HG03135 (cell line): ENCODE measurements at regions not wholly inside any gene's neighbourhood (a gene's known extent, or its start where the extent isn't known, plus 50 kb on each side); places are given as distances from the start of the nearest gene placed in this dataset.

Experiments used
- ATAC-seq: cut with Tn5 transposase; IDR thresholded peaks from one replicate; pipeline ENCODE4 v1.9.1; 2021; ENCODE audit warnings: mild to moderate bottlenecking, moderate library complexity; ENCODE audit not compliant: unreplicated experiment

DNA sequence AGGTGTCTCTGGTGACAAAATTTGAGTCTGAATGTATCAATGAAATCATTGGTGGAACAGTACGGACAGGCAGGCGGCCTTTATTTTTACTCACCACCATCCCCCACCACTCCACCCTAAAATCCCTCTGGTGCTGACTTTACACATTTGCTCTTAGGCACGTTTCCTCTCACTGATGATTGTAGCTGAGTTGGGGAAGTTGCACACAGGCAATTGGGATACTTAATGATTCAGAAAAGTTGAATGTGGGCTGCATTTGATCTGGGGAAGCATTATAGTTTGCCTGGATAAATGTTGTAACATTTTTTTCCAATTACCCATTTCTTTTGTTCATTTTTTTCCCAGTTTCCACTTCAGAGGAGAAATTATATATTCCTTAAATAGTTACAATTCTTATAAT is 658.4 kb downstream of the TLR4 start:
- no peak for ATAC-seq

DNA sequence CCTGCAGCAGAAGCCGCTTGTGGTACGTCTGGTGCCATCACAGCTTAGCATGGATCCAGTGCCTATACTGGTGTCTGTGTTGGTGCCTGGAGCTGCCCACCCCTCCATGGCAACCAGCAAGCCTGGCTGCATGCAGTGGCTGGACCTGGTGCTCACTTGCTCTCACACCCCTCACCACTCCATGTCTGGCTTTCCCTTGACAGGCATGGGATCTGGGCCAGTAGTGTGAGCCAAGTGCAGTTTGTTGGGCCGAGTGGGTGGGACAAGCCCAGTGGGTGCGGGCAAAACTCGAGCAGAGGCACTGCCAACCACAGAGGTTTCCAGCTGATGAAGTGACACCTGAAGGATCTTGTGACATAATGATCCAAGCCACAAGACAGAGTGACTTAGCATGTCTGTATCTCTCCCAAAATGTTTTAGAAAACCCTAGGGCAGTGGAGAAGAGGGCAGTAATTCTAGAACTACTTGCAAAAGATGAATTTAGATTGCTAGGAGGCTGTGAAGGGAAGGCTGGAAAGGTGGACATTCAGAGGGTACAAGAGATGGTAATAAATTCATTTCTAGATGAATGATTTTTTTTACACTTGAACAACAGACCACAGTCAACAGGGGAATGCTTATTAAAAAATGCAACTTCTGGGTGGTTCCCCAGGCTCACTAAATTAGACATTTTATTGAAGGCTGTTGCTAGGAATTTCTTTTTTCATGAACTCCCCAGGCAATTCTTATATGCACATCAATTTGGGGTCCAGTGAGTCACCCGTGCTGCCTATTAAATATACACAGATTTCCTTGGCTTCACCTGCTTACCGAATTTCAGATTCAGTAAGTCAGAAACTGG is 660.3 kb downstream of the TLR4 start:
- ATAC-seq, result no peak

DNA sequence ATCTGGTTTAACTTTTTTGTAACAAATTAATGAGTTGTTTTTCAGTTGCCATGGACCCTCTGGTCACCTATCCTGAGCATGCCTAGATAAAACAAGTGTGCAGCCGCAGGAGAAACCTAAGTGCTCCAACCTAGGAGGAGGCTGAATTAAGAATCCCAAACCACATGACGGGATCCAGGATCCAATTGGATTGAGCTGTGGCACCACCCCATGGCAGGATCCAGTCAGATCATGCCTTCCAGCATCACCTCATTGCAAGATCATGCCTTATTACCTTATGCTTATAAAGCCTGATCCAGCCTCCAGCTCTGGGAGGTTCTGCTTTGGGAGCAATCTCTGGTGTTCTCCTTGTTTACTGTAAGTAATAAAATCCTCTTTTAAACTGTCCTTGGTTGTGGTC is 662.0 kb downstream of the TLR4 start:
- ATAC-seq, result no peak

DNA sequence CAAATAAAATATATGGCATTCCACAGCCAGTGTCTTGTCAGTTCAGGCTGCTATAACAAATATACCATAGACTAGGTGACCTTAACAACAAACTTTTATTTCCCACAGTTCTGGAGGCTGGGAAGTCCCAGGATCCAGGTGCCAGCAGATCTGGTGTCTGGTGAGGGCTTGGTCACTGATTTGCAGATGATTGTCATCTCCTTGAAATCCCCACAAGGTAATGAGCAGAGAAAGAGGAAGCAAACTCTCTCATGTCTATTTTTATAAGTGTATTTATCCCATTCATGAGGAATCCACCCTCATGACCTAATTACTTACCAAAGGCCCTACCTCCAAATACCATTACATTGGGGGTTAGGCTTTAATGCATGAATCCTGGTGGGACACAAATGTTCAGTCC is 663.2 kb downstream of the TLR4 start:
- ATAC-seq, result no peak

DNA sequence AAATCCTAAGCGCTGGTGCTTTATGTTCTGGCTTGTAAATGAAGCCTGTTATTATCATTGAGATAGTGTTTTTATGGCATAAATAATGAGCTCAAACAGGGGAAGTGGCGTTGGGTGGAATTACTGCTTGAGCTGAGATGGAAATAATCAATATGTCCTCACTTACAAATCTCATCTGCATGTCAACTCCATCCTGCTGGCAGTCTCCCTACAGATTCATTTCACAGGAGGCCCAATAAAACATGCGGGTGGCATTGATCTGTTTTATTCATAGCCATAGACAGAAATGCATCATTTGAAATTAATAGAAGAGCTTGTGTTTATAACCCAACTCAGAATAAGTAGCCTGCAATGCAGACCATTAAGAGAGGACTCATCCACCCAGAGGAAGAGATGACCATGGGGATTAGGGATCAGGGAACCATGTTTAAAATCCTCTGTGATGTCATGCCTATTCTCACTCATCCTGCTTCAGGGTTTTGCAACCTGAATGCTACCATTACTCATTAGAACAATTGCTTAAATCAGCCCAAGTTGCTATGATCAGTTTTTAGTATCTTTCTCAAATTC is 680.4 kb downstream of the TLR4 start:
- no peak for ATAC-seq

DNA sequence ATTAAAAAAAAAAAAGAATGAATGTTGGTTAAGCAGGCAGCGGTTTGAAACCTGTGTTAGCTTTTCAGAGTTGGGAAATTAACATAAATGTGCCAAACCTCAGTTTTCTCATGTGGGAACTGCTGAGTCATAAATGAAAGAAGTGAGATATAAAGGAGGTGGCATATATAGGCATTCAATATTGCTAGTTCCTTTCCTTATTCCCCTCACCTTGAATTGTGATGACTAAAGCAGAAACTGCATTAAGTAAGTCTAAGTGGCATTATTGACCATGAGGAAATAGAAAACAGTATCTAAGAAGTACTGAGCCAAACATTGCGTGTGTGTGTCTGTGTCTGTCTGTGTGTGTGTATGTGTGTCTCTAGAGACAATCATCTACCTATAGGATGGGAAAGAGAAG is 691.2 kb downstream of the TLR4 start:
- no peak for ATAC-seq

DNA sequence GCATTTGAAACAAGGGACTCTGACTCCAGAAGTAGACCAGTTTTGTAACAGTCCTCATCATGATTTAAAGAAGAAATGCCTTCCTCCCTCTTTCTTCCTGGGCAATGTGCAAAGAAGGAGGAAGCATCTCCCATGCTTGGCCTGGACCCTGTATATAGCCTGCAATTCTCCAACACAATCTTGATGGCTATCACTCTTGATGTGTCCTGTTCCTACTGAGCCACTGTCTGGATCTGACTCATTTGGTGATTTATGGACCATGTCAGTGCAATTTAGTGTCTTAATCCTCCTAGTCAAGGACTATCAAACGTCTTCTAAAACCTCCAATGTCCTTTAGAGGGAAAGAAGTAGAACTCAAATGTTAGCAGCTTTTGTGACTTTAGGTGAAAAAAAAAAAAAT is 697.3 kb downstream of the TLR4 start:
- ATAC-seq, result no peak

DNA sequence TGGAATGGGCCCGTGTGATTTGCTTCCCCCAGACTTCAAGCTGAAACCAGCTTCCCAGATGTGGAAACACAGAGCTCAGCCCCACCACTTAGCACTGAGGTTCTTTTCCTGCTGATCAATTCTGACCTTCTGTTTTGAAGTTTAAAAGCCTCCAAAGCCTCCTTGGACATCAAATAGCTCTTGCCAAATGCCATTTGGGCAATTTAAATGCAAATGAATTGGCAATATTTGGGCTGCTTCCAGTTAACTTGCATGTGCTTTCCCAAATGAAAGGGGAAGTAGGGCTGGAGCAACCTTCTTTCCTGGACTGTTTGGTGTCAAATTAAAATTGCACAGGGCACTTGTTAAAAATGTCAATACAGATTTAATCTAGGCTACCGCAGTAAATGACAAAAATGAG is 710.5 kb downstream of the TLR4 start:
- ATAC-seq, result no peak

DNA sequence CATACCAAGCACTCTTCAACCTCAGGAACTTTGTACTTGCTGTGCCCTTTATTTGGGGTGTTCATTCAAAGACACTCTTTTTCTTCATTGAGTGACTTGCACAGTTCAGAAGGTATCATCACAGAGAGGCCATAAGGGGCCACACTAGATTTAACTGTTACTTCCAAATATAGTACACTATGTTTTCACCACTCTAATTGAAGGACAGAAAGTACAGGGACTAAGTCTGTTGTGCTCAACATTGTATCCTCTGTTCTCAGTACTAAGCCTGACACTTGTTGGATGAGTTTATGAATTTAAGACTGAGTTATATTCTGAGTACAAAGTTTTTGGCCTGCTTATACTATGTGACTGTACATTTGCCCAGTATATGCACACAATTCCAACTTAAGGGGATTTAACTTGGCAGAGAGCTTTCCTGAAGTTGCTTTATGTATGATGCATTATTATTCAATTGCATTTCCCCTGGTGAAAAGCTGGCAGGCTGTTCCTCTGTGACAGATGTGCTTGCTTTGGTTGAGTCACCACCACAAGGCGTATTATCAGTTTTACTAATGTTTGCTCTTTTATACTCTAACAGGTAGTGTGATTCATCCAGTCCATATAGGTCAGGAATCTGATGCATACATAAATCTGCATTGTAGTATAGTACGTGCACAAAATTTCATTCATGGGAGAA is 714.8 kb downstream of the TLR4 start:
- ATAC-seq, result no peak

DNA sequence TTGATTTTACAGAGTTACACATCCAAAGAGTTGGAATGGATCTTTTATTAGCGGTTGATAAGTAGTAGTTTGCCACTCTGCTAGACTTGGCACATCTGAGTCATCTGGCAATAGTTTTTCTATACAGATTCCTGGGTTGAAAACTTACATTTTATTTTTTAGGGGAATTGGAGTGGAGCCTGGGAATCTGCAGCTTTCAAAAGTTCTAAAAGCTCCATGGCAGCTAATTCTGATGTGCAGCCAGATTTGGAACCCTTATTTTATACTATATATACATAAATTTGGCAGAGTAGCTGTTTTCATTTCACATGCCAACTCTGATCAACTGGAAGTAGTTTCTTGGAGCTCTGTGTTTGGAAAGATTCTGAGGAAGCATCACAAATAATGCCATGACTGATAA is 715.5 kb downstream of the TLR4 start:
- no peak for ATAC-seq

DNA sequence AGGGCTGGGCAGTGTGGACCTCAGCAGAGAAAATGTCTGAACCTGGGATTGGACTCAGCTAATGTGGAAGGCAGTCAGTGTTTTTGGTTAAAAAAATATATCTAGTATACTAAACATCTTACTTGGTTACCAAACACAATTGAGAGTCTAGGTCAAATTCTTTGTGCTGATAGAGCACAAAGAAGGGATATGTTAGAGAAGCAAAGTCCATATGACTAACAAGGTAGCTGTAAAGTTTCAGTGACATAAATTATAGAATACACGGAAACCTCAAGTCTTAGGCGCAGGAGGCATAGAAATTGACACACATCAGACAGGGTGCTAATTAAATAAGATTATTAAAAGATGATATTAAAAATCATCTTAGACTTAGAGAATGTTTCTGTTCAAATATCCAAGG is 718.3 kb downstream of the TLR4 start:
- ATAC-seq, result no peak

DNA sequence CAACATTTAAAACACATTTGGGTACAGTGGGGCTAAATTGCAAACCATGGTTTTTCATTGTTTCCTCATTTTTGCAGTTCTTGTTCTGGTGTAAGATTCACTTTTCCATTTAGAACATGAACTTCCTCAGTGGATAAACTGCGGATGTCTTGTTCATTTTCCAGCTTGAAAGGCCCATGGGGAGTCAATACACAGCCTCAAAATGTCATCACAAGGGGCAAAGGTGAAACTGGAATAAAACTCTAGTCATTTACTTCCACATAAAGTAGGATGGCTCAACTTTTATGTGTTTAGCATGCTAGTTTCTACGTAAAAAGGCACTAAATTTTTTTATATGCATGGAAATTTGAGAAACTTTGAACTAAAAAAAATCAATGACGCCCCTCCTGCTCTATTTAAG is 718.8 kb downstream of the TLR4 start:
- ATAC-seq, result no peak

DNA sequence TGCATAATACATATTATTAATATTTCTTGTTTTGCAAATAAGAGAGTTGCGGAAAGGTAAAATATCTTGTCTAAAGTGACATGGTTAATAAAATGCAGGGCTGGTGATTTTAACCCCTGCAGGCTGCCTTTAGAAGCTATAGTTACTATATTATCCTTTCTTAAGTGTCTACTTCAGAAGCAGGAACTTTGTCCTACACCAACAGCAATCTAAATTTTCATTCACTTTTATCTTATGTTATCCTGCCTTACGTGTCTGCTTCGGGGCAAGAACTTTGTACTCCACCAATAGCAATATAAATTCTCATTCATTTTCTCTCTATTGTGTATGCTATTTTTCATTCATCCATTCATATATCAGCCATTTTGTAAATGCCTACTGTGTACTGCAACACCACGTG is 719.5 kb downstream of the TLR4 start:
- ATAC-seq, result no peak

DNA sequence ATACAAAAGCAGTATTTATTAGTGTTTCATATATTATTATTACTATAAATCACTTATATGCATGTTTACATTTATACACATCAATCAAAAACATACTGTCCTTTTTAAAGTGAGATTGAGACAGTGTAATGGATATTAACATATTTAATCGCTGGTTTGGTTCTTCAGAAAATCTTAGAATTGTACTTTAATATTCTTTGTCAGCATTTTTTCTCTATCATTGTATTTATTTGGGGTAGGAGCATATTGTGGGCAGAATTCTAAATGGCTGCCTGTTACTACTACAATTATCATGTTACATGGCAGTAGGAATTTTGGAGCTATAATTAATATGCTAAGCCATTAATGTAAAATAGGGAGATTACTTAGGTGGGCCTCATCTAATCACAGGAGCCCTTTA is 722.6 kb downstream of the TLR4 start:
- ATAC-seq, result no peak

DNA sequence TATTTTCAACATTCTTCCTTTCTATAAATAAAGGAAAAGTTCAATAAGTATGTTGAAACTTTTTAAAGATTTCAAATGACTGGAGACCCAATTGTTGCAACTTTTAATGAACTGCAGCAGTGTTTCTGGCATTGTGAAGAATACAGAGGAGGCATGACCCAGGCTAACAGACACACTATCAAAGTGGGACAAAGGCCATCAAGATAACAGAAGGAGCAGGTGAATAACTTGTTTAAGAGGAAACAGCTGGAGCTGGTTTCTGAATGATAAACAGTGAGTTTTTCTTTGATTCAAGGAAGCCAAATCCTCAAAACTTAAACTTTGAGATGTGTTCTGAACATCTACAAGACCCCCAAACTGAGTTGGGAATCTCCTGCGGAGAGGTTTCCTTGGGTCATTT is 734.6 kb downstream of the TLR4 start:
- ATAC-seq, result no peak

DNA sequence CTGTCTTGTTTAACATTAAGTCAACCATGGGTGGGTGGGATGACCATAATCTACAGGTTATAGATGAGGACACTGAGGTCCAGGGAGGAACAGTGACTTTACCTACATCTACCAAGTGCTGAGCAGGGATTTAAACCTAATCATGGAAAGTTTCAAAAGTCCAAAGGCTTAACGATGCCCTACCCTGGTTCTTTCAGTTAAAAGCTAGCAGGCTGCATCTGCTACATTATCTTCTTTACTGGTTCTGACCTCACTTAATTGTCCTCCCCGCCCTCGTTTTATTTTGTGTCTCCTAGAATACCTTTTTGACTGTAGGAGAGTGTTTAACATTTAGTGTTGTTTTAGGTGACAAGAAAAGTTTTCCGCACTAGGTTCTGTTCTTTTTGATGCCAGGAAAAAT is 735.2 kb downstream of the TLR4 start:
- ATAC-seq, result no peak

DNA sequence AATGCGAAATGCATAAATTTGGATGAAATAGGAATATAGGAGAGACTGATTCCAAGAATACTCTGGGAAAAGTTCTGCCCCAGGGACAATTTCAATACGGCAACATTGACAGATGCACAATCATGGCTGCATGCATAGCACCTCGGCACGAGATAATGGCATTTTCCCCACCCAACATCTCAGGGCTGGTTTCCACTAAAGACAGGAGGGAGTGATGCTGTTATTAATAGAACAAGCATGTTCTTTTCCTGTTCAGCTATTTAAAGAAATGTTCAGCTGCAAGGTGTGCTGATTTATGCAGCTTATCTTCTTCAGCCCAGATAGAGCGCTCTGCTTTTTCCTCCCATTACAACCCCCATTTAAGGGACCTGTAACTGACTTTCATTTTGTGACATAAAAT is 740.2 kb downstream of the TLR4 start:
- no peak for ATAC-seq

DNA sequence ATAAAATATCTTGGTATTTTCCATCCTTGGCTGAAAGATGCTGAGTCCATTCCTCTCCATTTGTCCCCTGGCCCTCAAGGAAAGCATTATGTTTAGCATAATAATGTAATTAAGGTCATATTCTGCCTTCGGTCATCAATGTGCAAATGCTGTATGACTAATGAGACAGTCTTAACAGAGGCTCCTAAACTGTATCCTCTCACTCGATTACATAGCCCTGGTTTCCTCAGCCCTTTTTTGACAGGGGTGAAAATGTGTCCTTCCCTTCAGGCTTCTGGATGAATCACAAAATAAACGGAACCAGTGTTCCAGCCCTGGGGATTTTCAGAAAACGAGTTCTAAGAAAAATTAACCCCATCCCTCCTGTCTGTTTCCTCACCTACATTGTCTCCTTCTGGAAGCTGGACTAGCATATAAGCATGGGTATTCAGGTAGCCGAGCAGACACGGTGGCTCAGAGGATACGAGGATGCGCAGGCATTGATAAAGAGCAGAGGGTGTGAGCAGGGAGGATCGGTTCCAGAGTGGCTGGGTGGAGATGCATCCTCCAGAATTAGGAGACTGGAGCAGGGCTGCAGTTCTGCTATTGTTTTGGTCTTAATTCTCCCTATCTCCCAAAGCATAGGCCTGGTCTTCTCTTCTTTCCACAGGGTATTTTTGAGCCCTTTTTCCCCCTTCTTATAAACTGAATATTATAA is 742.9 kb downstream of the TLR4 start:
- ATAC-seq, result no peak

DNA sequence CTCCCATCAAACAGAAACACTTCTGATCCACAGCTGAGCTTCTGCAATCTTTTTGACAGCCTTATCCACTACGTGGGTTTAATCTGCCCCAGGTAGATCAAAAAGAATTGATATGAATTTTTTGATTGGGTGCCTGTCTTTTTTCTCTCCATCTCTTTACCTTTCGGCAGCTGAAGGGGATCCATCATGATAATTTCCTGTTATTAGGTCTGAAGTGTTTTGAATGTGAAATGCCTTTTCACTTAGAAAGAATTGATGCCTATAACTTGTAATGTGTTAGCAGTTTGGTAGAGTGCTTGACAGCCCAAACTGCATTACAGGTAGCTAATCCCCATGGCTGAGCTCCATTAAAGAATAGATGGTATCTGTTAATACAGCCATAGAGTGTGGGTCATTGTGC is 745.4 kb downstream of the TLR4 start:
- no peak for ATAC-seq

DNA sequence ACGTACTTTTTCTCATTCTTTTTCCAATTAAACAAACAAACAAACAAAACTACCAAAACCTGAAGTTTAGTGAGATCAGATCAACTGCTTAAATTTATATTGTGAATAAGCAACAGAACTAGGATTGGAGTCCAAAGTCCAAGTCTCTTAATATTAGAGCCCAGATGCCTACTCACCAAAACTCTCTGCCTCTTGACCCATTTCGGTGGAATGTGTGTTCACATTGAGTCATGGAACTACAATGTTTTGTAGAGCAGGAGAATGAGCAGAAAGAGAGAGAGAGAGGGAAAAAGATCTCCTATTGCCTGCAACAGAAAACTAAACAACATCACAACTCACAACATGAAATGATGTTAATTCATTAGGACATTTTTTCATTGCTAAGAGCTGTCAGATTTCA is 751.1 kb downstream of the TLR4 start:
- ATAC-seq, result no peak

DNA sequence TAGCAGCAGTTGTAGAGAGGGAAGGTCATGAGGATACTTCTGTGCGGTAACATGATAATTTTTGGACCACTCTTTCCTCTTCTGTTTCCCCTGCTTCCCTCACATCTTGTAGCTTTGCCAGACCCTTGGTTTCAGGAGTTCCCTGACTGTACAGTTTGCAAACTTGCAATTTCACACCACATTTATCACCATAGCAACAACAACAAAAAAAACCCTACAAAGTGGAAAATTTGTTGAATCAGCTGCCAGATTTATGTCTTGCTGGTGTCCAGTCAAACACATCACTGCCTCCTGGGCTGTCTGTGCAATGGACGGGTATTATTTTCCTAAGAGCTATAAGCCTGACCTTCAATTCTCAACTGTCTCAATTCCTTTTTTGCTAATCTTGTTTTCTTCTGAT is 751.6 kb downstream of the TLR4 start:
- no peak for ATAC-seq
